Osteoblast (primary cell): ENCODE measurements at regions not wholly inside any gene's neighbourhood (a gene's known extent, or its start where the extent isn't known, plus 50 kb on each side); places are given as distances from the start of the nearest gene placed in this dataset.

Experiments
- DNase-seq: peaks from one replicate; pipeline ENCODE4 v3.0.0; 2011; ENCODE audit warnings: low spot score, mixed read lengths; ENCODE audit not compliant: insufficient read length; ENCODE audit errors: missing footprints
- H2AFZ ChIP-seq: 2 replicates; pipeline ENCODE4 v1.6.0; 2011; ENCODE audit warnings: mild to moderate bottlenecking, low read length
- H3K27ac ChIP-seq: 2 replicates; pipeline ENCODE4 v1.5.1; 2011; ENCODE audit warnings: mild to moderate bottlenecking, low read depth, low read length, moderate library complexity
- H3K27me3 ChIP-seq: 2 replicates; pipeline ENCODE4 v1.6.0; 2012; ENCODE audit warnings: mild to moderate bottlenecking, control low read depth, inconsistent platforms, low read length, moderate library complexity; ENCODE audit not compliant: insufficient read depth
- H3K36me3 ChIP-seq: 2 replicates; pipeline ENCODE4 v1.5.1; 2011; ENCODE audit warnings: mild to moderate bottlenecking, low read length, control low read depth, moderate library complexity; ENCODE audit not compliant: insufficient read depth
- H3K4me1 ChIP-seq: 2 replicates; pipeline ENCODE4 v1.5.1; 2011; ENCODE audit warnings: mild to moderate bottlenecking, low read length, control low read depth, moderate library complexity; ENCODE audit not compliant: insufficient read depth
- H3K4me2 ChIP-seq: 2 replicates; pipeline ENCODE4 v1.6.0; 2011; ENCODE audit warnings: mild to moderate bottlenecking, low read length; ENCODE audit not compliant: insufficient read depth
- H3K4me3 ChIP-seq: fragments of 200-600 bp; sonication (generic); 3 replicates; pipeline ENCODE4 v1.5.1; 2012; ENCODE audit warnings: mild to moderate bottlenecking, low read length, inconsistent platforms; ENCODE audit not compliant: insufficient read depth
- H3K79me2 ChIP-seq: 2 replicates; pipeline ENCODE4 v1.6.0; 2012; ENCODE audit warnings: mild to moderate bottlenecking, low read length, control low read depth, inconsistent platforms; ENCODE audit not compliant: insufficient read depth
- H3K9me3 ChIP-seq: 2 replicates; pipeline ENCODE4 v1.5.1; 2011; ENCODE audit warnings: low read depth, low read length, control low read depth
- H4K20me1 ChIP-seq: 2 replicates; pipeline ENCODE4 v1.6.0; 2012; ENCODE audit warnings: mild to moderate bottlenecking, low read length, control low read depth; ENCODE audit not compliant: insufficient read depth
- TF ChIP-seq, protein P1 (sequence below): IDR thresholded peaks from 2 replicates; pipeline ENCODE4 v1.5.1; 2011; ENCODE audit warnings: mild to moderate bottlenecking, low read depth, low read length, moderate library complexity; ENCODE audit errors: extremely low read depth

DNA sequence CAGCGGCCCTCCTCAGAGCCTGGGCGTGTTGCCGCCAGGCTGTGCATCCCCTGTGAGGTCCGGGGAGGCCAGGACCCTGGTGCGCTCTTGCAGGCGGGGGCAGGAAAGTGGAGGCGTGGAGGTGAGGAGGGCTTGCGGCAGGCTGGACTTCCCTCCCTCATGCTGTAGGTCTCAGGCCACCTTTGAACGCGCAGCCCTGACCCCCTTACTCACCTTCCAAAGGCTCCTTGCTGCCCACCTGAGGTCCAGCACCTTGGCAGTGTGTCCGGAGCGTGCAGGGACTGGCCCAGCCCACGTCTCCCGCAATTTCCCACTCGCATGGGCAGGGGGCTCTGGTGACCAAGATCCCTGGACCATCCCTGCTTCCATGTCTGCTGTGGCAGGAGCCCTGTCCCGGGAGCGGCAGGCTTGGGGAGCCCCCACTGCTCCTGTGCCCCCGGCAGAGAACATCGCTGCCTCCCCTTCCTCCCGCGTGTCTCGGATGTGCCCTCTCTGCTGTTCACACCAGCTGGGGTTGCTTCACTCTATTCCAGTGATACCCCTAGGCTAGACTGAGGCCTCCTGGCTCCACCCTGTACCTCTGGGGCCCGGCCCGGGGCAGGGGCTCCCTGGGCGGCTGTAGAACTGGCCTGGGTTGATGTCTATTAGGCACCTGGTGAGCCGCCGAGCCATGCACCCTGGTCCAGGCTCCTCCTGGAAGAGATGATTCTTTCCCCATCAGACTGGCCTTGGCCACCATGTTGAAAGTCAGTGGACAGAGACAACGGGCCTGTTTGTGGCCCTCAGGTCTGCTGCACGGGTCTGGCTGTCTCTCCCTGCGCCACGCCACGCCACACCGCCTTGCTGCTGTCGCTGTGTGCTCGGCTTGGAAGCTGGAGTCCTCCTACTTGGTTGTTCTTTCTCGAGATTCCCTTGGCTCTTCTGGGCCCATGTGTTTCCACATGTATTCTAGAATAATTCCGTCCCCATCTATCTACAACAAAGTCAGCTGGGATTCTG, 95.4 kb upstream of the ADRA2C start:
- peaks cover 2% of the 10 kb centered on the region for H3K9me3 ChIP-seq
- H3K4me1 ChIP-seq = no peaks in the 10 kb centered on the region
- H3K27me3 ChIP-seq = peaks cover 11% of the 10 kb centered on the region
- no peak overlapping the region for H3K4me2 ChIP-seq
- no peaks in the 10 kb centered on the region for H4K20me1 ChIP-seq
- no peaks in the 10 kb centered on the region for H3K36me3 ChIP-seq
- TF ChIP-seq, protein P1, sequence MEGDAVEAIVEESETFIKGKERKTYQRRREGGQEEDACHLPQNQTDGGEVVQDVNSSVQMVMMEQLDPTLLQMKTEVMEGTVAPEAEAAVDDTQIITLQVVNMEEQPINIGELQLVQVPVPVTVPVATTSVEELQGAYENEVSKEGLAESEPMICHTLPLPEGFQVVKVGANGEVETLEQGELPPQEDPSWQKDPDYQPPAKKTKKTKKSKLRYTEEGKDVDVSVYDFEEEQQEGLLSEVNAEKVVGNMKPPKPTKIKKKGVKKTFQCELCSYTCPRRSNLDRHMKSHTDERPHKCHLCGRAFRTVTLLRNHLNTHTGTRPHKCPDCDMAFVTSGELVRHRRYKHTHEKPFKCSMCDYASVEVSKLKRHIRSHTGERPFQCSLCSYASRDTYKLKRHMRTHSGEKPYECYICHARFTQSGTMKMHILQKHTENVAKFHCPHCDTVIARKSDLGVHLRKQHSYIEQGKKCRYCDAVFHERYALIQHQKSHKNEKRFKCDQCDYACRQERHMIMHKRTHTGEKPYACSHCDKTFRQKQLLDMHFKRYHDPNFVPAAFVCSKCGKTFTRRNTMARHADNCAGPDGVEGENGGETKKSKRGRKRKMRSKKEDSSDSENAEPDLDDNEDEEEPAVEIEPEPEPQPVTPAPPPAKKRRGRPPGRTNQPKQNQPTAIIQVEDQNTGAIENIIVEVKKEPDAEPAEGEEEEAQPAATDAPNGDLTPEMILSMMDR = no peak
- no peak overlapping the region for H3K4me3 ChIP-seq
- DNase-seq = no peak
- H2AFZ ChIP-seq = no peak overlapping the region
- H3K27ac ChIP-seq = no peak overlapping the region
- H3K79me2 ChIP-seq = no peaks in the 10 kb centered on the region

DNA sequence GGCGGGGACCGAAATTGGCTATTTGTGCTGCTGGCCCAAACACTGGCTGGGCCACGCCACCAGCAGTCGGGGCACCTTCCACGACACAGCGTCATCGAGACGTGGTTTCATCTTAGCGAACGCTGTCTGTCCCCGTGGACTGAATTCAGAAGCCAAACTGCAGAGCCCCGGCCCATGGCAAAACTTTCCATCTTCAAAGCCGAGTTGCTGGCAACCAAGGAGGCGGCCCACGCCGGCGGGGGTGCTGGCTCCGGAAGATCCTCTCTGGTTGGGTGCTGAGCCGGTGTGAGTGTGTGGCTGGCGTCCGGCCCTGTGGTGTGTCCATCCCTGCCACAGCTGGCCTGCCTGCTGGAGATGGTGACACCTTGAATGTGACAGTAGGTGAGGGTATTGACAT, 96.6 kb upstream of the ADRA2C start:
- H3K4me1 ChIP-seq = no peaks in the 10 kb centered on the region
- no peak overlapping the region for H3K4me3 ChIP-seq
- no peak for DNase-seq
- H3K27ac ChIP-seq = no peak overlapping the region
- H4K20me1 ChIP-seq = no peaks in the 10 kb centered on the region
- H3K4me2 ChIP-seq = no peak overlapping the region
- H3K9me3 ChIP-seq = peaks cover 2% of the 10 kb centered on the region
- no peaks in the 10 kb centered on the region for H3K79me2 ChIP-seq
- no peak overlapping the region for H2AFZ ChIP-seq
- TF ChIP-seq, protein P1 = no peak
- no peaks in the 10 kb centered on the region for H3K36me3 ChIP-seq
- H3K27me3 ChIP-seq = peaks cover 11% of the 10 kb centered on the region

DNA sequence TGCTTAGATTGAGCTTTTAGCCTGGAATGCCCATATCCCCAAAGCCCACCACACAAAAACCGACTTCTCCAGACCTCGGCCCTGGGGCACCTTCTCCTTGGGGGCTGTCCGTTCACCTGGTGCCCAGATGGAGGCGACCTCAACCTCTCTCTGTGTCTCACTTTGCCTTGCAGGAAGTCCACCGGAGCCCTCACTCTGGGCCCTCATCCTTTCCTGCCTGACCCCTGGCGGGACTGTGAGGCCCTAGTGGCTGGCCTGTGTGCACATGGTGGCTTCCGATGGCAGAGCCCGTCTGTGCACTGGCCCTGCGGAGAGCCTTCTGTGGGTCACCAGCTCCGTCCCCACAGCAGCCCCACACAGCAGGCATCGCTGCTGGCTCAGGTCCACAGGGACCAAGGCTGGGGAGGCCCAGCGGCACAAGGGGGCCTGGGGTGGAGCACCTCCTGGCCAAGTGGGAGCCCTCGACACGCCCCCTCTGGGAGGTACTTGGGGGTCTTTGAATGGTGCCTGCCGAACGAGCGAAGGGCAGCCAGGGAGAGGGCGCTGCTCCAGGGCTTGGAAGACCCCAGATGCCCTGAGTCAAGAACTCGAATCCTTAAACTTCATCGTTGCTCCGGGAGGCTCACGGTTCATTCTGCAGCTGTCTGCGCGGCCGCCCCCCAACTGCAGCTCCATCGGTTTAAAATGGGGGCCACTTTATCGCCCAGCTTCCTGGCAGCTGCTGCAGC, 97.2 kb upstream of the ADRA2C start:
- H3K4me1 ChIP-seq = no peaks in the 10 kb centered on the region
- H3K4me3 ChIP-seq = no peak overlapping the region
- no peaks in the 10 kb centered on the region for H4K20me1 ChIP-seq
- H3K9me3 ChIP-seq = peaks cover 2% of the 10 kb centered on the region
- no peaks in the 10 kb centered on the region for H3K79me2 ChIP-seq
- no peak overlapping the region for H2AFZ ChIP-seq
- TF ChIP-seq, protein P1 = no peak
- no peak overlapping the region for H3K27ac ChIP-seq
- H3K27me3 ChIP-seq = peaks cover 11% of the 10 kb centered on the region
- DNase-seq = no peak
- no peak overlapping the region for H3K4me2 ChIP-seq
- H3K36me3 ChIP-seq = no peaks in the 10 kb centered on the region

DNA sequence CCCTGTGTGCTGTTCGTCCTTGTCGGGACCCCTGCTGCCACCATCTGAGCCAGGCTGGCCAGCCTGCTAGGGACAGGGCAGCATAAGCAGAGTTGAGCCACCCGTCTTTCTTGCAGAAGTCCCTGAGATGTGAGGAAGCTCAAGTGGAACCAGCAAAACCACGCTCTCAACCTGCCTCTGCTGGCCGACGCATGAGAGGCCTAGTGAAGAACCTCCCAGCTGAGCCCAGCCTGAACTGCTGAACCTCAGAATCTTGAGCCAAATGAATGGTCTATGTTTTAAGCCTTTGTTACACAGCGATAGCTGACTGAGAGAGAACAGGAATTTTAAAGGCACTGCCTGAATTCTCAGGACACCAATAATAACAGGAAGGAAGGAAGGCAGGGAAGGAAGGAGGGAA, 98.9 kb upstream of the ADRA2C start:
- Histone ChIP-seq H2AFZ (no peak overlapping the region), H3K4me3 (no peak overlapping the region)
- TF ChIP-seq, protein P1 = no peak

More for the DNA sequence above, 98.9 kb upstream of the ADRA2C start:
- peaks cover 2% of the 10 kb centered on the region for H3K9me3 ChIP-seq
- H3K4me2 ChIP-seq = no peak overlapping the region
- no peaks in the 10 kb centered on the region for H3K79me2 ChIP-seq
- no peak for DNase-seq
- H4K20me1 ChIP-seq = no peaks in the 10 kb centered on the region
- no peaks in the 10 kb centered on the region for H3K36me3 ChIP-seq
- no peaks in the 10 kb centered on the region for H3K4me1 ChIP-seq
- no peak overlapping the region for H3K27ac ChIP-seq
- H3K27me3 ChIP-seq = peaks cover 22% of the 10 kb centered on the region
